Left colon (tissue), 2 donors: ENCODE measurements at regions not wholly inside any gene's neighbourhood (a gene's known extent, or its start where the extent isn't known, plus 50 kb on each side); places are given as distances from the start of the nearest gene placed in this dataset.

Experiments used
- ATAC-seq: fragments of 200-7000 bp; cut with Tn5 transposase; one replicate; pipeline ENCODE4 v1.9.1; 2020; ENCODE audit warnings: mild to moderate bottlenecking, moderate library complexity
- DNase-seq, 2 donors: peaks; one replicate each; pipeline ENCODE4 v3.0.0-alpha.2; 2020
- intact Hi-C, 2 donors: fragments of 100-400 bp; cut with DNase I in 1 of 2; cut with micrococcal nuclease in 1 of 2; formaldehyde crosslinking; loops; one replicate each; pipeline versions ENCODE4 v1.11.2 to v1.14.0; 2022; cut with DNase I, micrococcal nuclease
- donor health status: DM: no; HTN: no; CAD: no.
- donor health status: DM: yes; HTN: yes; CAD: no.

DNA sequence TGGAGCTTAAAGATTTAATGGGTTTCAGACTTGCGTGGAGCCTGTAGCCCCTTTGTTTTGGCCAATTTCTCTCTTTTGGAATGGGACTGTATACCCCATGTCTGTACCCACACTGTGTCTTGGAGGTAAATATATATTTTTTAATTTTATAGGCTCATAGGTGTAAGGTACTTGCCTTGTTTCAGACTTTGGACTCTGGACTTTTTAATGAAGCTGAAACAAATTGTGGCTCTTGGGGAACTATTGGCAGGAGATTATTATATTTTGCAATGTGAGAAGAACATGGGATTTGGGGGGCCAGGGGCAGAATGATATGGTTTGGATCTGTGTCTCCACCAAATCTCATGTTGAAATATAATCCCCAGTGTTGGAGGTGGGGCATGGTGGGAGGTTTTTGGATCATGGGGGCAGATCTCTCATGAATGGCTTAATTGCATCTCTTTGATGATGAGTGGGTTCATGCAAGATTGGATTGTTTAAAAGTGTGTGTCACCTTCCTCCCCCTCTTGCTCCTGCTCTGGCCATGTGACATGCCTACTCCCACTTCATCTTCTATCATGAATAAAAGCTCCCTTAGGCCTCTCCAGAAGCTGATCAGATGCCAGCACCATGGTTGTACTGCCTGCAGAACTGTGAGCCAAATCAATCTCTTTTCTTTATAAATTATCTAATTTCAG, 74.1 kb upstream of the ARHGAP20 start:
- intact Hi-C loops, result no loop called here
- ATAC-seq (no peak), DNase-seq (no peak)

DNA sequence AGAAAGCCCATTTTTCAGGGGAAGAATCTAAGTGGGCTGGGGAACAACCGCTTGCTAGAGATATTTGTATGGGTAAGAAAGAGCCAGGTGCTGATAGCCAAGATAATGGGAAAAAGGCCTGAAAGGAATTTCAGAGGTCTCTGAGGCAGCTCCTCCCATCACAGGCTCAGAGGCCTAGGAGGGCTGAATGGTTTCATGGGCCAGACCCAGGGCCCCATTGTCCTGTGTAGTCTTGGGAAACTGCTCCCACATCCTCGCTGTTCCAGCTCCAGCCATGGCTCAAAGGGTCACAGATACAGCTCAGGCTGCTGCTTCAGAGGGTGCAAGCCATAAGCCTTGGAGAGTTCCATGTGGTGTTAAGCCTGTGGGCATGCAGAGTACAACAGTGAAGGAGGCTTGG, 73.2 kb upstream of the ARHGAP20 start:
- DNase-seq (no peak), ATAC-seq (no peak)
- intact Hi-C loops, result no loop called here

DNA sequence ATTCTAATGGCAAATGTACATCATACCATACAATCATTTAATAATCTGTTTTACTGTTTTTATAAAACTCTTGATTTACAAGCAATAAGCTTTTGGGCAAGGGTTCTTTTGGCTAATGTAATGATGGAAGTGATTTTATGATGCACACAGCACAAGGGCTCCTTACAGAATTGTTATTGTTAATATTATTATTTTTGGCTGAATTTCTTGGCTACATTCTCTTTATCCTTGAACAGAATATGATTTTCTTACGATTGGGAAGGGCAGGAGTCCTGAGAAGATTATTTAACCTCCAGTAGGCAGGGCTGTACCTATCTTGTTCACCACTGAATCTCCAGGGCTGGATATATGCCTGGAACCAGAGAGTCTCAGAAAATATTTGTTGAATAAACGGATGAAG, 70.4 kb upstream of the ARHGAP20 start:
- no peak for ATAC-seq
- intact Hi-C loops, result no loop called here
- DNase-seq, result no peak

DNA sequence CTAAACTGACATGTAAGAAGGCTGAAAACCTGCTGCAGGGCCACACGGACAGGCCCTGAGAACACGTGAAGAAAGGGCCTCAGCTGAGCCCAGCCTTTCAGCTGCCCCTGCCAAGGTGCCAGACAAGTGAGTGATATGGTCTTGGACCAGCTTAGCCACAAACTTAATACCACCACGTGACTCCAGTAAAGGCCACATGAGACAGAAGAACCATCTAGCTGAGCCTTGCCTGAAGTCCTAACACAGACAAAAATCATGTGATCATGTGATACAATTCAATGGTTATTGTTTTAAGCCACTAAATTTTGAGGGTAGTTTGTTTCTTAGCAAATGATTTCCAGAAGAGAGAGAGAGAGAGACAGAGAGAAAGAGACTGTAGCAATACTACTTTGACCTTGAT, 66.9 kb upstream of the ARHGAP20 start:
- no peak for DNase-seq
- intact Hi-C loops, result no loop called here
- no peak for ATAC-seq

DNA sequence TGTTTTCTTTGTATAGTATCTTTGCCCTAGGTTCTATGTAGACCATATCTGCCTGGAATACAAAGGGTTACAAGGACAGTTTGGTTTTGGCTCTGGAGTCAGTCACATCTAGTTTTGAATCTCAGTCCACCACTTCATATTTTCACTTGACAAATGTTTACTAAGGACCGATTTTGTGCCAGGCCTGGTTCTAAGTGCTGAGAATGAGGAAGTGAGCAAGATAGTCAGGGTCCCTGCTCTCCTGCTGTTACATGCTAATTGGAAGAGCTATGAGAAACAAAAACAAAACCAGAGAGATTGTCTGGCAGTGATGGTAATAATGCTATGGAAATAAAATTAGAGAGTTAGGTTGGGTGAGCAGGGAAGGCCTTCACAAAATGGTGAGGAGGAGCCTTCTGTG, 66.1 kb upstream of the ARHGAP20 start:
- ATAC-seq (peak; percentile 34), DNase-seq (no peak)
- intact Hi-C loops, result no loop called here

DNA sequence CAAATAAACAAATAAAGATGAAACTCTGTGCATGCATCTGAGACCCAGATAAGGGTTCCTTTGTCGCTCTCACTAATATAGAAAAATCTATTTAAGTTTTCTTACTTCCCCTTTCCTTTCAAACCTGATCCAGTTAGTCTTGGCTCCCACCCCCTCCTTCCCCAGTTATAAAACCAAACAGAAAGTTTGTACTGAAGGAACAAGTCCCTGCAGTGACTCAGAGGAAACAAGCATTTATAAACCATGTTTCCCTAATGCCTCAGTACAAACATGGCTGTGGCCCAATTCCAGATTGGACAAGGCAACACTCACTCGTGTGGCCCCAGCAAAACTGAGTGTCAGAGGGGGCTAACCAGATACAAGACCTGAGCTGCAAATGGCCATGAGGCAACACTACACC, 65.5 kb upstream of the ARHGAP20 start:
- DNase-seq (peak; percentile 25 to 37), ATAC-seq (peak; percentile 78)
- intact Hi-C loops, result no loop called here

DNA sequence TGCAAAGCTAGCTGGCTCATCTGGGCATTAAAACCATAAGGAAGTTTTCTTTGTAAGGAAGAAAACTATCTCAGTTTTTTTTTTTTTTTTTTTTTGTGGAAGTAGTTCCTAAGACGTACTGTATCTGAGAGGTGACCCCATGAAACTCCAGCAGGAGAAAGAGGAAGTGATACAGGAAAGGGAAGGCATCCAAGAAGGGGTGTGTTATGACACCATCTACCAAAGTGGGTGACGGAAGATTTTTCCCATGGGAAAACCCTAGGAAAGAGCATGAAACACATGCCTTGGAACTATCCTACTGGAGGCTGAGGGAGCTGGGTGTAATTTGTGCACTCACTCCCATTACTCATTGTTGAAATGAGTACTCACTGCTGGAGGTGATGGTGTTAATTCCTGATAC, 63.8 kb upstream of the ARHGAP20 start:
- ATAC-seq (no peak), DNase-seq (no peak)
- intact Hi-C loops, result no loop called here

DNA sequence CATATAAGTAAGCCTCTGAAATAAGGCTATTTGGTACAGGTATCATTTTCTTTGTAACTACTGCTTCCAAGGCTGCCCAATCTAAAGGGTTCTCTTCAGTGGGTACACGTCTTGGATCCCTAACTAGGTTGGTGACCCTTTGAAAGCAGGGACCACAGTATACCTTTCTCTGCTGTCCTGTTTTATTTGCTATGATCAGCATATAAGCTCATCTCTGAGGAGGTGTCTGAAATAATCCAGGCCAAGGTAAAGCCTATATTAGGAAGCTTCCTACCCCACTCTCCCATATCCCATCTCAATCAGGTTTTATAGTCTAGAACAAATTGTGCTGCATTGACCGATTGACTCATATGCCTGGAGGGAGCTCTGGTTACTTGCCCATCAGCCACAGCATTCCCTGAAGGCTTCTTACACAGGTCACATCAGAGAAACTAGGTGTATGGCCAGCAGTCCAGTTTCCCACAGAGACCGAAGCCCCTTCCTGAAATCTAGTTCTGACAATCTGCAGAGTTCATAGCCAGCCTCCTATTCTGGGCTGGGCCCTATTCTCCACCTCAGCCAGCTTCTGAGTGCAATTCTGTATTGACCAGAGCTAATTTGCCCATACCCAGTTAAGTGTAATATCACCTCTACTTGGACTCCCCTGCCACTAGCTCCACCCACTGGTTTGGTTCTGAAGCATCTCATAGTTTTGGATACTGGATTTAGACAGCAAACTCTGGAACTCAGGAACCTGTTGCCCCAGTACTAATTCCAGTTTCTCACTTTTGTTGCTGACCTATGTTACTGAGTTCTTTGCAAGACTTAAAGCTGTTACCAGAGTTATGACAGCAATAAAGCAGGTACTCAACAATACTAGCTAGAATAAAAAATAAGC, 62.1 kb upstream of the ARHGAP20 start:
- intact Hi-C loops, result no loop called here
- DNase-seq (no peak), ATAC-seq (peak; percentile 44)

DNA sequence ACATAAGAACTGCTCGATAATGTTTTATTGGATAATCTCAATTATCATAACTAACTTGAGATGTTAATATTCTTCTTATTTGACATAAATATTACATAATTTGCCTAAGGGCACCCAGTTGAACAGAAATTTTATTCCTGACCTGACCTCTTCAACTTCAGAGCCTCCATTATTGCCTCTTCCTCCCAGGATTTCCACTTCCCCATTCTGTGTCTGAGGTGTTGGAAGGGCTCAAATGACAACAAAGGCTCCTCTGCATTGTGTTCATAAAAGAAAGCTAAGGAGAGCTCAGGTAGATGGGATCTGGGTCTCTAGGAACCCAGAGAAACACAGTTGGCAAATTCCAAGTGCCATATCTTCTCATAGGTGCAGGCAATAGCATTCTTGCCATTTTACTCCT, 61.2 kb upstream of the ARHGAP20 start:
- ATAC-seq, result no peak
- no peak for DNase-seq
- intact Hi-C loops, result no loop called here

DNA sequence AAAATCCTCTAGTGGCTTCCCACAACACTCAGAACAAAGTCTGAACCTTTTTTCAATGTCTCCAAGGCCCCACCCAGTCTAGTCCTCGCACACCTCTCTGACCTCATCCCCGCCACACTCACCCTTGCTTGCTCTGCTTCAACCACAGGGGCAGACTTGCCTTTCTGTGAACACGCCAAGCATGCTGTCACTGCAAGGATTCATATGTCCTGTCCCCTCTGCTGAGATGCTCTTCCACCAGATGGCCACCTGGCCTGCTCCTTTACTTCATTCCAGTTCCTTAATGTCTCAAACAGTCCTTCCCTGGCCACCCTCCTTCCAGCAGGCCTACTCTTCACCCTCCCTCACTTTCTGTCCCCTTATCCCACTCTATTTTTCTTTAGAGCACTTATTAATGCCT, 60.6 kb upstream of the ARHGAP20 start:
- ATAC-seq (no peak), DNase-seq (no peak)
- intact Hi-C loops, result no loop called here

DNA sequence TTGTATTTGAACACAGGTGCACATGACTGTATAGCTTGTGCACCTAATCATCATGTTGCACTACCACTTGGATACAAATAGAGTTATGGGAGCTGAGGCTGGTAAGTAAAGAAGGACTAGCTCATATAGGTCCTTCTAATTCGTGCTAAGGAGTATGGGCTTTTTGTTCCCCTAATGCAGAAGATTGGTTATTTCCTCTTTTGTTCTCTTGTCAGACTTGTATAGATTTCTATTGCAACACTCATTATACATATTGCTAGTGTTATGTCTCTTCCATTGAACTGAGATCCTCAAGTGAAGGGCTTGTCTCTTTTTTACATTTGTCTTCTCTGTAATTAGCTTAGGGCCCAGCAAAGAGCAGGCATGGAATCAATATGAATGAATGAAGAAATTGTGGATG, 54.1 kb upstream of the ARHGAP20 start:
- intact Hi-C loops, result no loop called here
- no peak for ATAC-seq
- no peak for DNase-seq

DNA sequence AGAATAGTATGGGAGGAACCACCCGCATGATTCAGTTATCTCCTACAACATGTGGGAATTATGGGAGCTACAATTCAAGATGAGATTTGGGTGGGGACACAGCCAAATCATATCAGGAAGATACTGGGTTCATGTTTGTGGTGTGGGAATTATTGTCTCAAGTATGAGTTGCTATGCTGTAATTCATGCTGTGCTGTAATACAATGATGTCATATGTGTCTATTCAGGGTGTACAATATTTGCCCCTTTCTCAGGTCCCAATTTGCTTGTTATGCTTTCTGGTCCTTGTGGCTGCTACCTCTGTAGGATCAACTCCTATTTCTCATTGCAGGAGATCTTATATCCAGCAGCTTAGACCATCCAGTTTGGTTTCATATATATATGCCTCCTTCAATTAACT, 52.2 kb upstream of the ARHGAP20 start:
- no peak for DNase-seq
- no peak for ATAC-seq
- intact Hi-C loops, result no loop called here

DNA sequence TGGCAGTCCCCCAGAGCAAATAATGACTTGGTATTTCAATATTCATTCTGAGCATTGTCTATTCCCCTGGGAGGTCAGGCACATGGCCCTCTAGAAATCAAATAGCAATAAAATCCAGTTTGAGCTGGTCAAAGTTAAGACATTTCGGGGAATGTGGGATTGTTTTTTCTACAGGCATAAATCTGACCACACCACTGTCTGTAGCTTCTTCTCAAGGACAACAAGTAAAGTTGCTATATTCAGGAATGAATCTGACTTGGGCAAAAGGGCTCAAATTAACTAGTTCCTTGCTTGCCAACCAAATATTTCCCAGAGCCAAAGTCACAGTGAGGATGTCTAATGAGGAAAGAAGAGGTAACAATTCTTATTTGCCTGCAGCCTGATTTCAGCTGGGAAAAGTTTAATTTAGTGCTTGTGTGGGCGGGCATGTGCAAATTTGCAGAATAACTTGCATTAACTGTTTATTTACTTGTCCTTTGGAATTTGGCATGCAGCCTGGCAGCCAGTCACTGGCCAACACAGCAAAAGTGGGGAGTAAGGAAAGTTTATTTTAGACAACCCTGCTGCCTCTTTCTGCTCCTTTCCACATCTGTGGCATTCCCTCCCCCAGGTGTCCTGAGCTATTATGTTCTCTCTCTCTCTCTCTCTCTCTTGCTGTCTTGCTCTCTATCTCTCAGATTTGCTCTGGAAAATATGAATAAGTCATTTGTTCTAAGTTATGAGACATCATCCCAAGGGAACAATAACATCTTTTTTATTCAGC, 51.2 kb upstream of the ARHGAP20 start:
- DNase-seq, result peak; percentile 39 to 58
- intact Hi-C loops, result no loop called here
- peak; percentile 74 for ATAC-seq

DNA sequence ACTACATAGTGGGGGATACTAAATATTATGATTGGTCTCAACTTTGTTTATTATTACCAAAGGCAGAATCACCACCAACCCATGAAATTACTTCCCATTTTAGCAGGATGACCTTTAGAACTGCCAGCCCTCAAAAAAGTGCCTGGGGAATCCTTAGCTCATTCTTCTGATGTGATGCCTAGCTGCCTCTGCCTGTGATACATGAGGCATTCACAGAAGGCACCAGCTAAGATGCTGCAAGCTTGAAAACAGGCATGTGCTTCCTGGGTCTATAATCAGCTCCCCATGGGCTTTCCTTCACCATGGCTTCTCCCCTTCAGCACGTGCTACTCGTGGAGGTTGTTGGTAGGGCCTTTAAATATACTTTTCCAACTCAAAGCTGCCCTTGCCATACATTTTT, 50.4 kb upstream of the ARHGAP20 start:
- DNase-seq (no peak), ATAC-seq (no peak)
- intact Hi-C loops, result no loop called here
